SU-DHL-6 (cell line): ENCODE measurements at regions not wholly inside any gene's neighbourhood (a gene's known extent, or its start where the extent isn't known, plus 50 kb on each side); places are given as distances from the start of the nearest gene placed in this dataset.

Experiments used
- H2AFZ ChIP-seq: fragments of 200-600 bp; sonication (generic); 2 replicates; pipeline ENCODE4 v1.6.1; 2014; ENCODE audit warnings: low read depth, mild to moderate bottlenecking, moderate library complexity, mixed read lengths, antibody characterized with exemption, low read length; ENCODE audit not compliant: severe bottlenecking
- H3F3A ChIP-seq: fragments of 200-600 bp; shearing (Covaris generic); 2 replicates; pipeline ENCODE4 v1.6.0; 2016; ENCODE audit warnings: antibody characterized with exemption, mild to moderate bottlenecking; ENCODE audit not compliant: insufficient read depth
- H3K27ac ChIP-seq: fragments of 200-600 bp; sonication (generic); 2 replicates; pipeline ENCODE4 v1.5.1; 2016; ENCODE audit warnings: low read depth, mild to moderate bottlenecking, low read length, moderate library complexity, mixed read lengths
- H3K27me3 ChIP-seq: fragments of 200-600 bp; sonication (generic), shearing (Covaris generic); 2 replicates; pipeline ENCODE4 v1.6.0; 2014; ENCODE audit warnings: mild to moderate bottlenecking, low read length
- H3K36me3 ChIP-seq: fragments of 200-600 bp; sonication (generic); 2 replicates; pipeline ENCODE4 v1.6.1; 2014; ENCODE audit warnings: mild to moderate bottlenecking, low read length, mixed read lengths
- H3K4me2 ChIP-seq: fragments of 300-600, 200-600 bp; shearing (Covaris generic), sonication (generic); 2 replicates; pipeline ENCODE4 v1.6.0; 2014; ENCODE audit warnings: low read length, low read depth, mild to moderate bottlenecking; ENCODE audit not compliant: poor library complexity, severe bottlenecking
- H3K4me3 ChIP-seq: fragments of 200-600 bp; sonication (generic); 2 replicates; pipeline ENCODE4 v1.5.1; 2014; ENCODE audit warnings: antibody characterized with exemption, low read length, mild to moderate bottlenecking, mixed read lengths; ENCODE audit not compliant: insufficient read depth, poor library complexity, severe bottlenecking
- H3K79me2 ChIP-seq: fragments of 200-600 bp; sonication (generic); 2 replicates; pipeline ENCODE4 v1.6.1; 2014; ENCODE audit warnings: mild to moderate bottlenecking, low read length, moderate library complexity; ENCODE audit not compliant: insufficient read depth
- H3K9ac ChIP-seq: fragments of 200-600 bp; sonication (generic); 2 replicates; pipeline ENCODE4 v1.7.0; 2014; ENCODE audit warnings: mild to moderate bottlenecking, low read length
- H3K9me2 ChIP-seq: fragments of 200-600 bp; sonication (generic); replicated peaks from 2 replicates; pipeline ENCODE4 v1.6.1; 2014; ENCODE audit warnings: low read length; ENCODE audit not compliant: insufficient read depth
- H3K9me3 ChIP-seq: fragments of 200-600 bp; sonication (generic); 2 replicates; pipeline ENCODE4 v1.6.1; 2014; ENCODE audit warnings: low read length, mixed read lengths; ENCODE audit not compliant: insufficient read depth
- H4K20me1 ChIP-seq: fragments of 200-600 bp; sonication (generic); 2 replicates; pipeline ENCODE4 v1.6.1; 2014; ENCODE audit warnings: low read depth, mild to moderate bottlenecking, antibody characterized with exemption, low read length, moderate library complexity, mixed read lengths
- CTCF ChIP-seq: fragments of 200-600 bp; sonication (generic); IDR thresholded peaks from one replicate; pipeline ENCODE4 v1.5.1; 2017; ENCODE audit warnings: antibody characterized with exemption, mild to moderate bottlenecking, low read length, moderate library complexity; ENCODE audit not compliant: insufficient read depth, poor library complexity, severe bottlenecking
- EZH2phosphoT487 ChIP-seq: fragments of 200-600 bp; sonication (generic), shearing (Covaris generic); conservative IDR thresholded peaks from 2 replicates; pipeline ENCODE4 v1.6.1; 2018; ENCODE audit warnings: mild to moderate bottlenecking, antibody characterized with exemption, low read length, moderate library complexity, mixed read lengths

- H3K4me3 ChIP-seq = no peak overlapping the region
- H3K27ac ChIP-seq = no peak overlapping the region
- H3K27me3 ChIP-seq = no peaks in the 10 kb centered on the region
- no peak overlapping the region for H2AFZ ChIP-seq
- no peaks in the 10 kb centered on the region for H3K9me2 ChIP-seq
- H3F3A ChIP-seq = no peaks in the 10 kb centered on the region
- no peaks in the 10 kb centered on the region for H3K9me3 ChIP-seq
- no peaks in the 10 kb centered on the region for H3K79me2 ChIP-seq
- no peak overlapping the region for H3K9ac ChIP-seq
- no peaks in the 10 kb centered on the region for H3K36me3 ChIP-seq
- no peak overlapping the region for H3K4me2 ChIP-seq
- H4K20me1 ChIP-seq = no peaks in the 10 kb centered on the region
- TF ChIP-seq CTCF (no peak), EZH2phosphoT487 (no peak)
Observed at GRCh38 chr5:93163010-93163663, 417.9 kb downstream of the NR2F1-AS1 start.

GRCh38 chr5:93161661-93162654 is 419.1 kb downstream of the NR2F1-AS1 start:
- no peak overlapping the region for H3K9ac ChIP-seq
- H3K4me2 ChIP-seq = no peak overlapping the region
- no peak overlapping the region for H2AFZ ChIP-seq

GRCh38 chr5:93158841-93159240 is 422.2 kb downstream of the NR2F1-AS1 start:
- no peak overlapping the region for H3K27ac ChIP-seq
- H3K36me3 ChIP-seq = no peaks in the 10 kb centered on the region
- H3K27me3 ChIP-seq = no peaks in the 10 kb centered on the region
- no peaks in the 10 kb centered on the region for H3K9me2 ChIP-seq
- no peaks in the 10 kb centered on the region for H3K9me3 ChIP-seq
- H3K79me2 ChIP-seq = no peaks in the 10 kb centered on the region
- H4K20me1 ChIP-seq = no peaks in the 10 kb centered on the region
- no peak overlapping the region for H3K9ac ChIP-seq
- no peak overlapping the region for H2AFZ ChIP-seq
- no peak overlapping the region for H3K4me2 ChIP-seq
- TF ChIP-seq CTCF (no peak), EZH2phosphoT487 (no peak)
- no peak overlapping the region for H3K4me3 ChIP-seq
- H3F3A ChIP-seq = no peaks in the 10 kb centered on the region

More at GRCh38 chr5:93161661-93162654, 419.1 kb downstream of the NR2F1-AS1 start:
- no peak for TF ChIP-seq CTCF
- no peak for TF ChIP-seq EZH2phosphoT487
- H3K9me3 ChIP-seq = no peaks in the 10 kb centered on the region
- H3K4me3 ChIP-seq = no peak overlapping the region
- H3K79me2 ChIP-seq = no peaks in the 10 kb centered on the region
- H3K27me3 ChIP-seq = no peaks in the 10 kb centered on the region
- no peaks in the 10 kb centered on the region for H4K20me1 ChIP-seq
- H3K36me3 ChIP-seq = no peaks in the 10 kb centered on the region
- H3K27ac ChIP-seq = no peak overlapping the region
- H3F3A ChIP-seq = no peaks in the 10 kb centered on the region
- no peaks in the 10 kb centered on the region for H3K9me2 ChIP-seq
